Mononuclear cell (primary cell): ENCODE measurements at regions not wholly inside any gene's neighbourhood (a gene's known extent, or its start where the extent isn't known, plus 50 kb on each side); places are given as distances from the start of the nearest gene placed in this dataset.
"Not testable (repeated sequence)": the region's sequence is repeated elsewhere in the genome, so short reads cannot be mapped to it uniquely, and the experiment has no call there.

ENCODE experiments used
- H3K27me3 ChIP-seq: 2 replicates; pipeline ENCODE4 v1.6.0; 2011; ENCODE audit warnings: low read length, control low read depth; ENCODE audit not compliant: insufficient read depth
- H3K4me1 ChIP-seq: 2 replicates; pipeline ENCODE4 v1.5.1; 2011; ENCODE audit warnings: mild to moderate bottlenecking, low read length, control low read depth; ENCODE audit not compliant: insufficient read depth
- H3K4me3 ChIP-seq: 2 replicates; pipeline ENCODE4 v1.5.1; 2011; ENCODE audit warnings: mild to moderate bottlenecking, low read length, moderate library complexity
- H3K9me3 ChIP-seq: 2 replicates; pipeline ENCODE4 v1.5.1; 2011; ENCODE audit warnings: low read depth, mild to moderate bottlenecking, control low read depth, low read length

- H3K27me3 ChIP-seq = no peaks in the 10 kb centered on the region
- no peaks in the 10 kb centered on the region for H3K9me3 ChIP-seq
- H3K4me3 ChIP-seq = no peak overlapping the region
- H3K4me1 ChIP-seq = no peaks in the 10 kb centered on the region
Measured at GRCh38 chr15:46901001-46901400, 816.3 kb upstream of the SEMA6D start.

GRCh38 chr15:46917721-46918252 is 799.5 kb upstream of the SEMA6D start:
- Histone ChIP-seq H3K4me3 (no peak overlapping the region), H3K4me1 (no peaks in the 10 kb centered on the region), H3K9me3 (peaks cover under 1% of the 10 kb centered on the region), H3K27me3 (no peaks in the 10 kb centered on the region)

- no peaks in the 10 kb centered on the region for H3K27me3 ChIP-seq
- no peak overlapping the region for H3K4me3 ChIP-seq
- H3K4me1 ChIP-seq = no peaks in the 10 kb centered on the region
- H3K9me3 ChIP-seq = no peaks in the 10 kb centered on the region
Measured at GRCh38 chr15:46918462-46919140, 798.7 kb upstream of the SEMA6D start.

- no peak overlapping the region for H3K4me3 ChIP-seq
- no peaks in the 10 kb centered on the region for H3K27me3 ChIP-seq
- H3K4me1 ChIP-seq = no peaks in the 10 kb centered on the region
- H3K9me3 ChIP-seq = no peaks in the 10 kb centered on the region
Measured at GRCh38 chr15:46921891-46922290, 795.4 kb upstream of the SEMA6D start.

DNA sequence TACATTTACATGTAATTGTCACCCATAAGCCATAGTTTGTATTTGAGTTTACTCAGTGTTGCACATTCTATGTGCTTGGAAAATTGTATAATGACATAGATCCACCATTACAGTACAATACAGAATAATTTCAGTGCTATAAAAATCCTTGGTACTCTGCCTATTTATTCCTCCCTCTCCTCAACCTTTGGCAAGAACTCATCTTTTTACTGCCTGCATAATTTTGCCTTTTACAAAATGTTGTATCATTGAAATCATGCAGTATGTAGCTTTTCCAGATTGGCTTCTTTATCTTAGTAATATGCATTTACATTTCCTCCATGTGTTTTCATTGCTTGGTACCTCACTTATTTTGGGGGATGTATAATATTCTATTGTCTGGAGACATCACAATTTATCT is 786.9 kb upstream of the SEMA6D start:
- no peaks in the 10 kb centered on the region for H3K9me3 ChIP-seq

GRCh38 chr15:46933332-46933731 is 784.0 kb upstream of the SEMA6D start:
- Histone ChIP-seq H3K27me3 (no peaks in the 10 kb centered on the region), H3K4me1 (no peaks in the 10 kb centered on the region), H3K9me3 (no peaks in the 10 kb centered on the region), H3K4me3 (no peak overlapping the region)

More for the DNA sequence above, 786.9 kb upstream of the SEMA6D start:
- Histone ChIP-seq H3K4me3 (no peak overlapping the region), H3K4me1 (no peaks in the 10 kb centered on the region), H3K27me3 (no peaks in the 10 kb centered on the region)

DNA sequence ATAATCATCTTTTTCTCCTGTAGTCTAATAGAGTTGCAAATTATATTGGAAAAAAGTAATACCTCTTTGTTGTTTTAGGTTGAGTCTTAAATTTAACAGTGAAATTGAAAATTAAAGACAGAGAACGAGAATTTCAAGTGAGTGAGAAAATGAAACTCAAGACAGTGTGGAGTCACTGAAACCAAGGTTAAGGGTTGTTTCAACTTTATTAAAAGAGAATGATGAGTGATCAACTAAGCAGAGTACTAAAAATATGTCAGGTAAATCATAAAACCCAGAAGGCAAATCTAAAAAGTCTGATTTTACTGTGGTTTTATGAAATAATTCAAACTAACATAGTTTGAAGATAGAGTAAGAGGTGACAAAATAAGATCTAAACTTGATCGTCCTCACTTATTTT is 782.5 kb upstream of the SEMA6D start:
- H3K9me3 ChIP-seq = no peaks in the 10 kb centered on the region
- H3K4me1 ChIP-seq = no peaks in the 10 kb centered on the region
- H3K4me3 ChIP-seq = no peak overlapping the region
- no peaks in the 10 kb centered on the region for H3K27me3 ChIP-seq

- Histone ChIP-seq H3K27me3 (no peaks in the 10 kb centered on the region), H3K4me1 (no peaks in the 10 kb centered on the region), H3K9me3 (no peaks in the 10 kb centered on the region)
Measured at GRCh38 chr15:46938169-46938568, 779.1 kb upstream of the SEMA6D start.

GRCh38 chr15:46941241-46941640 is 776.1 kb upstream of the SEMA6D start:
- Histone ChIP-seq H3K4me1 (no peaks in the 10 kb centered on the region), H3K4me3 (no peak overlapping the region), H3K9me3 (no peaks in the 10 kb centered on the region), H3K27me3 (no peaks in the 10 kb centered on the region)

More at GRCh38 chr15:46938169-46938568, 779.1 kb upstream of the SEMA6D start:
- no peak overlapping the region for H3K4me3 ChIP-seq

DNA sequence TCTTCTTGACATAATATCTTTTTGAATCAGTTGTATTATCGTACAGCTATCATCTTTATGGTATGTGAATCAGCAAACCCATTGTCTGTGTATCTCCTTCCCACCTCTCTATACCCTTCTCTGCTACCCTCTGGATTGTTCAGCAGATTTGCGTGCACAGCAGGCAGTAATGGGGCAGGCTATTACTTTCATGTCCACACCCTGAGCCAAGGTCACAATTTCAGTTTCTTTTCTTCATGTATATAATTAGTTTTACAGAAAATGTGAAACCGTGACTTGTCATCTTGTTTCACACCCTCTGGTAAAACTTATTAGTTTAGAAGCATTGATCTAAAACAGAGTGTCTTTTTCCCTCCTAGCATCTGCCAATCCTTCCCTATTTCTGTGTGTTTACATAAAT is 770.4 kb upstream of the SEMA6D start:
- no peaks in the 10 kb centered on the region for H3K4me1 ChIP-seq
- no peak overlapping the region for H3K4me3 ChIP-seq
- H3K9me3 ChIP-seq = peaks cover 4% of the 10 kb centered on the region
- no peaks in the 10 kb centered on the region for H3K27me3 ChIP-seq

GRCh38 chr15:46955576-46955975 is 761.7 kb upstream of the SEMA6D start:
- no peaks in the 10 kb centered on the region for H3K4me1 ChIP-seq
- H3K27me3 ChIP-seq = no peaks in the 10 kb centered on the region
- H3K9me3 ChIP-seq = no peaks in the 10 kb centered on the region
- no peak overlapping the region for H3K4me3 ChIP-seq

GRCh38 chr15:46956456-46956855 is 760.8 kb upstream of the SEMA6D start:
- Histone ChIP-seq H3K4me3 (no peak overlapping the region), H3K27me3 (no peaks in the 10 kb centered on the region), H3K4me1 (no peaks in the 10 kb centered on the region), H3K9me3 (no peaks in the 10 kb centered on the region)

DNA sequence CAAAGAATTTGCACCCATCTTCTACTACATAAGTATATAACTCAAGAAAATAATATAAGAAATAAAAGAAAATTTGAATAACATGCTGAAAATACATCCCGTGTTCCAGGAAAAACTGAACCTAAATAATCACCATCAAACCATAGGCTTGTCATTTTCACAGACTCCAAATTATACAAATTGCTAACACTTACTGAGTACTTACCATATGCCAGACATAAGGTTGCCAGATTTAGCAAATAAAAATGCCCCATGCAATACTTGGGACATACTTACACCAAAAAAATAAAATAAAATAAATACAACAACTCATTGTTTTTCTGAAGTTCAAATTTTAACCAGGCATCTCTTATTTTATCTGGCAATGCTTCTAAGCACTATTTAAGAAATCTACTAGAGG is 760.4 kb upstream of the SEMA6D start:
- no peaks in the 10 kb centered on the region for H3K4me1 ChIP-seq

DNA sequence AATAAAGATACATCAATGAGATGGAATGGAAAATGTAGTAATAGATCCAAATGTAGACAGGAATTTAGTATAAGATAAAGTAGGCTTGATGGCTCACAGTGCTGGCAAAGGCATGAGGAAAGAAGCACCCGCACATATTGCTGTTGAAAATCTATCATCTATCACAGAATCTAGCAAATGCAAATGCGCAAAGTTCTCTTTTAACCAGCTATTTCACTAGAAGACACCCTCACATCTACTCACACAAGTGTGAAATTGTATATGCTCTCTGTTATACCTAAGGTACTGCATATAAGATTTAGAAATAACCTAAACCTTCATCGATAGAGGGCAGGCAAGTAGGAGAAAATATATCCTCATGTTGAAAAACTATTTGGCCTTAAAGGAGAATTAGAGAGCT is 756.7 kb upstream of the SEMA6D start:
- Histone ChIP-seq H3K4me3 (no peak overlapping the region), H3K4me1 (no peaks in the 10 kb centered on the region), H3K9me3 (no peaks in the 10 kb centered on the region), H3K27me3 (no peaks in the 10 kb centered on the region)

More for the DNA sequence above, 760.4 kb upstream of the SEMA6D start:
- Histone ChIP-seq H3K4me3 (no peak overlapping the region), H3K27me3 (no peaks in the 10 kb centered on the region), H3K9me3 (no peaks in the 10 kb centered on the region)

- no peak overlapping the region for H3K4me3 ChIP-seq
- H3K27me3 ChIP-seq = no peaks in the 10 kb centered on the region
- H3K9me3 ChIP-seq = no peaks in the 10 kb centered on the region
- no peaks in the 10 kb centered on the region for H3K4me1 ChIP-seq
Measured at GRCh38 chr15:46961795-46962194, 755.5 kb upstream of the SEMA6D start.

DNA sequence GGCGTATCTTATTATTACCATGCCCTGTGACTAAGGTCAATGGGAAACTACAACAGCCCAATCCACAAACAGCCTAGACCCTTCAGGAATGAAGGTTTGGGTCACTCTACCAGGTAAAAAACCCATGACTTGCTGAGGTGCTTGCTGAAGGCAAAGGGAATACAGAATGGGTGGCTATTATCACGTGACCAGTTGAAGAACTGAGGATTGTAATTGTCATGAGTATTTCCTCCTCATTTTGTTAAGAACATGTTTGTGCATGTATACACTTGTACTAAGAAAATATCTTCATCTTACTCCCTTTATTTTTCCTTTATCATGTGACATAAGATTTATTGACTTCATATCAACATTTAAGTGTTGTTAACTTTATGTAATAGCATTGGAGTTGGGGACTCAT is 729.2 kb upstream of the SEMA6D start:
- not testable (repeated sequence) for H3K4me3 ChIP-seq, H3K9me3 ChIP-seq, H3K4me1 ChIP-seq, H3K27me3 ChIP-seq
